ENCODE measurements at regions not wholly inside any gene's neighbourhood (a gene's known extent, or its start where the extent isn't known, plus 50 kb on each side); places are given as distances from the start of the nearest gene placed in this dataset.

GRCh38 chr2:3972377-3972776, 269.0 kb downstream of the DCDC2C start:
- TF ChIP-seq YY1 (IDR thresholded peaks at IDR 0.05; ENCODE audit: insufficient read depth, insufficient read length): no peak
- no peak for TF ChIP-seq ZNF274 (IDR thresholded peaks at IDR 0.05; ENCODE audit: low read depth, low read length)
